ENCODE measurements at regions not wholly inside any gene's neighbourhood (a gene's known extent, or its start where the extent isn't known, plus 50 kb on each side); places are given as distances from the start of the nearest gene placed in this dataset.

- POLR2A ChIA-PET = no interaction called here
- no peak for TF ChIP-seq CTCF (IDR thresholded peaks at IDR 0.05; ENCODE audit: low read depth, low read length)
Observed at GRCh38 chr12:4178424-4179170, 95.0 kb upstream of the CCND2 start.

GRCh38 chr12:4177262-4177661 lies 96.3 kb upstream of the CCND2 start:
- TF ChIP-seq CTCF (IDR thresholded peaks at IDR 0.05; ENCODE audit: low read depth, low read length) = no peak
- ChIA-PET POLR2A (no interaction called here), CTCF (interaction anchor here (0.7 to 1.4 kb wide), 3 partner anchors 23 to 100 kb away, joined by 3 read pairs; no protein-coding TSS in a partner anchor)
- Histone ChIP-seq H3K27ac (ENCODE audit: low read depth, low read length) (no peak overlapping the region), H3K9me3 (ENCODE audit: control insufficient read depth, insufficient read depth, low read length) (no peaks in the 10 kb centered on the region), H3K27me3 (ENCODE audit: control insufficient read depth, insufficient read depth, low read length) (no peaks in the 10 kb centered on the region), H3K4me3 (ENCODE audit: low read depth, low read length) (no peak overlapping the region)
- no peak for DNase-seq (ENCODE audit: low read depth, low spot score)

More at GRCh38 chr12:4178424-4179170, 95.0 kb upstream of the CCND2 start:
- Histone ChIP-seq H3K27me3 (ENCODE audit: control insufficient read depth, insufficient read depth, low read length) (no peaks in the 10 kb centered on the region), H3K9me3 (ENCODE audit: control insufficient read depth, insufficient read depth, low read length) (no peaks in the 10 kb centered on the region), H3K27ac (ENCODE audit: low read depth, low read length) (no peak overlapping the region), H3K4me3 (ENCODE audit: low read depth, low read length) (no peak overlapping the region)
- DNase-seq (ENCODE audit: low read depth, low spot score) = no peak
- CTCF ChIA-PET = interaction anchor here (1.4 kb wide), 1 partner anchor 98 kb away, joined by 3 read pairs; no protein-coding TSS in a partner anchor

- TF ChIP-seq CTCF (IDR thresholded peaks at IDR 0.05; ENCODE audit: low read depth, low read length) = no peak
- ChIA-PET POLR2A (no interaction called here), CTCF (interaction anchor here (0.8 kb wide), 1 partner anchor 68 kb away, joined by 3 read pairs; no protein-coding TSS in a partner anchor)
Observed at GRCh38 chr12:4176168-4176567, 97.4 kb upstream of the CCND2 start.

GRCh38 chr12:4174417-4174816 lies 99.1 kb upstream of the CCND2 start:
- ChIA-PET POLR2A (no interaction called here), CTCF (no interaction called here)
- DNase-seq (ENCODE audit: low read depth, low spot score) = no peak
- no peaks in the 10 kb centered on the region for H3K9me3 ChIP-seq (ENCODE audit: control insufficient read depth, insufficient read depth, low read length)
- no peak overlapping the region for H3K4me3 ChIP-seq (ENCODE audit: low read depth, low read length)
- no peaks in the 10 kb centered on the region for H3K27me3 ChIP-seq (ENCODE audit: control insufficient read depth, insufficient read depth, low read length)
- H3K27ac ChIP-seq (ENCODE audit: low read depth, low read length) = no peak overlapping the region
- no peak for TF ChIP-seq CTCF (IDR thresholded peaks at IDR 0.05; ENCODE audit: low read depth, low read length)

More at GRCh38 chr12:4176168-4176567, 97.4 kb upstream of the CCND2 start:
- H3K4me3 ChIP-seq (ENCODE audit: low read depth, low read length) = no peak overlapping the region
- no peaks in the 10 kb centered on the region for H3K9me3 ChIP-seq (ENCODE audit: control insufficient read depth, insufficient read depth, low read length)
- DNase-seq (ENCODE audit: low read depth, low spot score) = no peak
- H3K27ac ChIP-seq (ENCODE audit: low read depth, low read length) = no peak overlapping the region
- no peaks in the 10 kb centered on the region for H3K27me3 ChIP-seq (ENCODE audit: control insufficient read depth, insufficient read depth, low read length)

- DNase-seq (ENCODE audit: low read depth, low spot score) = no peak
- POLR2A ChIA-PET = no interaction called here
Observed at GRCh38 chr12:4172999-4173398, 100.6 kb upstream of the CCND2 start.

More at GRCh38 chr12:4172999-4173398, 100.6 kb upstream of the CCND2 start:
- no peak for TF ChIP-seq CTCF (IDR thresholded peaks at IDR 0.05; ENCODE audit: low read depth, low read length)
- Histone ChIP-seq H3K9me3 (ENCODE audit: control insufficient read depth, insufficient read depth, low read length) (no peaks in the 10 kb centered on the region), H3K27ac (ENCODE audit: low read depth, low read length) (no peak overlapping the region), H3K27me3 (ENCODE audit: control insufficient read depth, insufficient read depth, low read length) (no peaks in the 10 kb centered on the region), H3K4me3 (ENCODE audit: low read depth, low read length) (no peak overlapping the region)
- CTCF ChIA-PET = interaction anchor here (1.1 kb wide), 1 partner anchor 65 kb away, joined by 3 read pairs; no protein-coding TSS in a partner anchor

All from AG04450 (cell line).